ENCODE measurements at regions not wholly inside any gene's neighbourhood (a gene's known extent, or its start where the extent isn't known, plus 50 kb on each side); places are given as distances from the start of the nearest gene placed in this dataset.
"Not testable (repeated sequence)": the region's sequence is repeated elsewhere in the genome, so short reads cannot be mapped to it uniquely, and the experiment has no call there.

DNA sequence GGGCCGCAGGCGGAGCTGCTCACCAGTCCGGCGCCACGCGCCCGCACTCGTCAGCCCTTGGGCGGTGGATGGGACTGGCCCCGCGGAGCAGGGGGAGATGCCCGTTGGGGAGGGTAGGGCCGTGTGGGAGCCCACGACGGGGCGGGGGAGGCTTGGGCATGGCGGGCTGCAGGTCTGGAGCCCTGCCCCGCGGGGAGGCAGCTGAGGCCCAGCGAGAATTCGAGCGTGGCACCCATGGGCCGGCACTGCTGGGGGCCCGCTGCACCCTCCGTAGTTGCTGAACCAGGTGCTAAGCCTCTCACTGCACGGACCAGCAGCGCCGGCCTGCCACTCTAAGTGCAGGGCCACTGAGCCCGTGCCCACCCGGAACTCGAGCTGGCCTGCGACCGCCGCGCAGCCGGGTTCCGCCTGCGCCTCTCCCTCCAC is 182.4 kb upstream of the ERBB4 start:
- Histone ChIP-seq H3K27ac (ENCODE audit: low read depth in 2 of 2, low read length in 2 of 2) (no peak overlapping the region), H3K36me3 (ENCODE audit: control insufficient read depth in 2 of 2, insufficient read depth in 2 of 2, low read length in 2 of 2) (no peaks in the 10 kb centered on the region), H3K4me3 (ENCODE audit: low read length in 2 of 2) (no peak overlapping the region), H3K27me3 (ENCODE audit: control insufficient read depth in 2 of 2, insufficient read depth in 2 of 2, low read length in 2 of 2) (no peaks in the 10 kb centered on the region), H3K4me1 (ENCODE audit: control insufficient read depth in 2 of 2, insufficient read depth in 2 of 2, low read length in 2 of 2) (no peaks in the 10 kb centered on the region), H3K9ac (ENCODE audit: low read depth in 1 of 2, low read length in 2 of 2) (no peak overlapping the region), H3K9me3 (ENCODE audit: control insufficient read depth in 2 of 2, low read length in 2 of 2) (no peaks in the 10 kb centered on the region)

- H3K9me3 ChIP-seq (ENCODE audit: control insufficient read depth in 2 of 2, low read length in 2 of 2); H3K4me3 ChIP-seq (ENCODE audit: low read length in 2 of 2): not testable (repeated sequence)
Observed at GRCh38 chr2:212715411-212715810, 176.8 kb upstream of the ERBB4 start.

DNA sequence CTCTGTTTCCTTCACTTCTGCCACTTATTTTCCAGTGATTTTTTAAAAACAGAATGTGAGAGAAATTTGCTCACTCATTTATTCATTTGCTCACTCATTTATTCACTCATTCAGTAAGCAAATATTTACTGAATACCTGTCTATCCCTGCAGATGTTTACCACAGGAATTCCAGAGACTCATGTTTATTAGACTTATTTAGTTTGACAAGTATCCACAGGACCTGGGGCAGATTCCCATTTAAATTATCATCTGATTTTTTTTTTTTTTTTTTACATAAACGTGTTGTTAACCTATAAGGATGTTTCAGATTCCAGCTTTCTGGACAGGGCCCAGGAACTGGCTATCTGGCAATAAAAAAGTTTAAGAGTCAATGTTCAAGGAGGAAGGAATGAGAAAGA is 175.1 kb upstream of the ERBB4 start:
- Histone ChIP-seq H3K4me3 (ENCODE audit: low read length in 2 of 2) (no peak overlapping the region), H3K27ac (ENCODE audit: low read depth in 2 of 2, low read length in 2 of 2) (no peak overlapping the region), H3K4me1 (ENCODE audit: control insufficient read depth in 2 of 2, insufficient read depth in 2 of 2, low read length in 2 of 2) (no peaks in the 10 kb centered on the region), H3K36me3 (ENCODE audit: control insufficient read depth in 2 of 2, insufficient read depth in 2 of 2, low read length in 2 of 2) (no peaks in the 10 kb centered on the region), H3K27me3 (ENCODE audit: control insufficient read depth in 2 of 2, insufficient read depth in 2 of 2, low read length in 2 of 2) (no peaks in the 10 kb centered on the region), H3K9ac (ENCODE audit: low read depth in 1 of 2, low read length in 2 of 2) (no peak overlapping the region), H3K9me3 (ENCODE audit: control insufficient read depth in 2 of 2, low read length in 2 of 2) (no peaks in the 10 kb centered on the region)

More at GRCh38 chr2:212715411-212715810, 176.8 kb upstream of the ERBB4 start:
- not testable (repeated sequence) for H3K36me3 ChIP-seq (ENCODE audit: control insufficient read depth in 2 of 2, insufficient read depth in 2 of 2, low read length in 2 of 2); H3K4me1 ChIP-seq (ENCODE audit: control insufficient read depth in 2 of 2, insufficient read depth in 2 of 2, low read length in 2 of 2); H3K27ac ChIP-seq (ENCODE audit: low read depth in 2 of 2, low read length in 2 of 2); H3K27me3 ChIP-seq (ENCODE audit: control insufficient read depth in 2 of 2, insufficient read depth in 2 of 2, low read length in 2 of 2); H3K9ac ChIP-seq (ENCODE audit: low read depth in 1 of 2, low read length in 2 of 2)

DNA sequence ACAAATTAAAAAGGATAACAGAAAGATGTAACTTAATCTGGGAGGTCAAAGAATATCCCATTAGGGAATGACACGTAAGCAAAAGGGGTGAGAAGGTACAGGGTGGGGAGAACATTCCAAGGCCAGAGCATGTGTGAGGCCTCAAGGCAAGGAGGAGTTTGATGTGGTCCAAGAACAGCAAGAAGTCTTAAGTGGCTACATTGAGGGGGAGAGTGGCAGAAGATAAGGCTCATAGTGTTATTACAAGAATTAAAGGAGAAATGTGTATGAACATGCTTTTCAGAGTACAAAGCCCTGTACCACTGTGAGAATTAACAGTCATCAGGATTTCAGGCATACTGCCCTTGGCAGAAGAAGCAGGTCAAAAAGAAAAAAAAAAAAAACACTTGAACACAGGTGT is 174.4 kb upstream of the ERBB4 start:
- Histone ChIP-seq H3K4me1 (ENCODE audit: control insufficient read depth in 2 of 2, insufficient read depth in 2 of 2, low read length in 2 of 2) (no peaks in the 10 kb centered on the region), H3K27ac (ENCODE audit: low read depth in 2 of 2, low read length in 2 of 2) (no peak overlapping the region), H3K36me3 (ENCODE audit: control insufficient read depth in 2 of 2, insufficient read depth in 2 of 2, low read length in 2 of 2) (no peaks in the 10 kb centered on the region), H3K9ac (ENCODE audit: low read depth in 1 of 2, low read length in 2 of 2) (no peak overlapping the region), H3K4me3 (ENCODE audit: low read length in 2 of 2) (no peak overlapping the region), H3K9me3 (ENCODE audit: control insufficient read depth in 2 of 2, low read length in 2 of 2) (no peaks in the 10 kb centered on the region), H3K27me3 (ENCODE audit: control insufficient read depth in 2 of 2, insufficient read depth in 2 of 2, low read length in 2 of 2) (no peaks in the 10 kb centered on the region)

DNA sequence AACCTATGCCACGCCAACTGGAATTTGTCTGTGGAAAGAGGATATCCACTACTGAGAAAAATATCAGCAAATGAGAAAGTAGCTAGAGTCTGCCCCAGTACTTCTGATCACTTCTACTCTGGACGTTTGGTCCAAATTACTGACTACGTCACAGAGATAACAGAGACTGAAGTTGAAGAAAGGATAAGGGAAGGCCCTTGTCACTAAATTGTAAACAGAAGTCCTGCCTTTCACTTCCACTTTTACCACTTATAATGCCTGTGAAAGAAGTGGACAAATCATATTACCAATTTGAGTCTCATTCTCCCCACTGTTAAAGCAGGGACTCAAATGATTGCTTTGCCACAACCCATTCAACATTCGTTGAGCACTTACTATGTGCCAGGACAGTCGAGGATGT is 173.9 kb upstream of the ERBB4 start:
- H3K4me3 ChIP-seq (ENCODE audit: low read length in 2 of 2): no peak overlapping the region
- no peak overlapping the region for H3K27ac ChIP-seq (ENCODE audit: low read depth in 2 of 2, low read length in 2 of 2)
- H3K36me3 ChIP-seq (ENCODE audit: control insufficient read depth in 2 of 2, insufficient read depth in 2 of 2, low read length in 2 of 2): no peaks in the 10 kb centered on the region
- no peaks in the 10 kb centered on the region for H3K27me3 ChIP-seq (ENCODE audit: control insufficient read depth in 2 of 2, insufficient read depth in 2 of 2, low read length in 2 of 2)
- no peak overlapping the region for H3K9ac ChIP-seq (ENCODE audit: low read depth in 1 of 2, low read length in 2 of 2)
- no peaks in the 10 kb centered on the region for H3K9me3 ChIP-seq (ENCODE audit: control insufficient read depth in 2 of 2, low read length in 2 of 2)
- no peaks in the 10 kb centered on the region for H3K4me1 ChIP-seq (ENCODE audit: control insufficient read depth in 2 of 2, insufficient read depth in 2 of 2, low read length in 2 of 2)

DNA sequence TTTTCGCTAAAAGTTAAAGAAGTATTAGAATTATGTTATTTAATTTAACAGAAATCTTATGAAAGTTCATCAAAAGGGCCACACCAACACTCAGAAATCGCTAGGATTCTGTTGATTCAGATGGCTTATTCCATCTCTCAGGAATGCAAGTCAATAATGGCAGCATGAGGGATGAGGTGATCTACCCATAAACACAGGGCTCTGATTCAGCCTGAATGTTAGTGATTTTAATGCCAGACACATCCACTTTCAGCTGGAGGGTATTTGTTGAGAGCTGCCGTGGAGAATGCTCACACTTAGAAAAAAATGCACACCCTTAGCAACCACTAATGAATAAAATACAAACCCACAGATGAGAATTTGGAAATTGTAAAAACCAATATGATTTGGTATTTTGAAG is 173.3 kb upstream of the ERBB4 start:
- no peaks in the 10 kb centered on the region for H3K4me1 ChIP-seq (ENCODE audit: control insufficient read depth in 2 of 2, insufficient read depth in 2 of 2, low read length in 2 of 2)
- H3K27me3 ChIP-seq (ENCODE audit: control insufficient read depth in 2 of 2, insufficient read depth in 2 of 2, low read length in 2 of 2): no peaks in the 10 kb centered on the region
- H3K36me3 ChIP-seq (ENCODE audit: control insufficient read depth in 2 of 2, insufficient read depth in 2 of 2, low read length in 2 of 2): no peaks in the 10 kb centered on the region
- no peak overlapping the region for H3K9ac ChIP-seq (ENCODE audit: low read depth in 1 of 2, low read length in 2 of 2)
- H3K9me3 ChIP-seq (ENCODE audit: control insufficient read depth in 2 of 2, low read length in 2 of 2): no peaks in the 10 kb centered on the region
- H3K4me3 ChIP-seq (ENCODE audit: low read length in 2 of 2): no peak overlapping the region
- H3K27ac ChIP-seq (ENCODE audit: low read depth in 2 of 2, low read length in 2 of 2): no peak overlapping the region

DNA sequence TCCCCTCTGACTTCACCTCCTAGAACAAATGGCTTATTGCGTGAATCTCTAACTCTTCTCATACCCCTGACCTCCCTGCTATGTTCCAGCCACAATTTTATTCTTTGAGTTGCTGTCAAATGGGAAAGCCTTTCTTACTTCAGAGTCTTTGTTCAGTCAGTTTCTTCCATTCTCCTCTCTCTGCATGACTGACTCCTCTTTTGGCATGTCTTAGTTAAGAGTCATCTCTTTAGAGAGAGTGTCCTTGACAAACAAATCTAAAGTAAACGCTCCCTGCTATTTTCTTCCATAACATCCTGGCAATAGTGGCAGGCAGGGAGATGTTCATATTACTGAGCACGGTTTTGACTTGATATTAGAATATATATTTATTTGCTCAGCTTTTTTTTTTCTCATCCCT is 170.7 kb upstream of the ERBB4 start:
- Histone ChIP-seq H3K9me3 (ENCODE audit: control insufficient read depth in 2 of 2, low read length in 2 of 2) (no peaks in the 10 kb centered on the region), H3K4me1 (ENCODE audit: control insufficient read depth in 2 of 2, insufficient read depth in 2 of 2, low read length in 2 of 2) (no peaks in the 10 kb centered on the region), H3K9ac (ENCODE audit: low read depth in 1 of 2, low read length in 2 of 2) (no peak overlapping the region), H3K27me3 (ENCODE audit: control insufficient read depth in 2 of 2, insufficient read depth in 2 of 2, low read length in 2 of 2) (no peaks in the 10 kb centered on the region), H3K36me3 (ENCODE audit: control insufficient read depth in 2 of 2, insufficient read depth in 2 of 2, low read length in 2 of 2) (no peaks in the 10 kb centered on the region), H3K4me3 (ENCODE audit: low read length in 2 of 2) (no peak overlapping the region), H3K27ac (ENCODE audit: low read depth in 2 of 2, low read length in 2 of 2) (no peak overlapping the region)

- H3K36me3 ChIP-seq (ENCODE audit: control insufficient read depth in 2 of 2, insufficient read depth in 2 of 2, low read length in 2 of 2): no peaks in the 10 kb centered on the region
- H3K4me3 ChIP-seq (ENCODE audit: low read length in 2 of 2): no peak overlapping the region
- H3K27me3 ChIP-seq (ENCODE audit: control insufficient read depth in 2 of 2, insufficient read depth in 2 of 2, low read length in 2 of 2): no peaks in the 10 kb centered on the region
- H3K27ac ChIP-seq (ENCODE audit: low read depth in 2 of 2, low read length in 2 of 2): no peak overlapping the region
- H3K9ac ChIP-seq (ENCODE audit: low read depth in 1 of 2, low read length in 2 of 2): no peak overlapping the region
- H3K4me1 ChIP-seq (ENCODE audit: control insufficient read depth in 2 of 2, insufficient read depth in 2 of 2, low read length in 2 of 2): no peaks in the 10 kb centered on the region
- no peaks in the 10 kb centered on the region for H3K9me3 ChIP-seq (ENCODE audit: control insufficient read depth in 2 of 2, low read length in 2 of 2)
Observed at GRCh38 chr2:212708355-212708754, 169.8 kb upstream of the ERBB4 start.

DNA sequence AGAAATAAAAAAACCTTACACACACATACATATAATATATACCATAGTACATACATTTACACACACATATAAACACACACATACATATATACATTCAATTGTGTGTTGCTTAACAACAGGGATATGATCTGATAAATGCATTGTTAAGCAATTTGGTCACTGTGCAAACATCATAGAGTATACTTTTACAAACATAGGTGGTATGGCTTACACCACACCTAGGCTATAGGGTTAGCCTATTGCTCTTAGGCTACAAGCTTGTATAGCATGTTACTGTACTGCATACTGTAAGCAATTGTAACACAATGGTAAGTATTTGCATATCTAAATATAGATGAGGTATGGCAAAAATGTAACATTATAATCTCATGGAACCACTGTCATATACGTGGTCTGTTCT is 156.8 kb upstream of the ERBB4 start:
- H3K36me3 ChIP-seq (ENCODE audit: control insufficient read depth in 2 of 2, insufficient read depth in 2 of 2, low read length in 2 of 2): no peaks in the 10 kb centered on the region
- no peak overlapping the region for H3K27ac ChIP-seq (ENCODE audit: low read depth in 2 of 2, low read length in 2 of 2)

GRCh38 chr2:212694398-212694797 is 155.8 kb upstream of the ERBB4 start:
- H3K9ac ChIP-seq (ENCODE audit: low read depth in 1 of 2, low read length in 2 of 2): no peak overlapping the region
- no peaks in the 10 kb centered on the region for H3K9me3 ChIP-seq (ENCODE audit: control insufficient read depth in 2 of 2, low read length in 2 of 2)
- no peaks in the 10 kb centered on the region for H3K4me1 ChIP-seq (ENCODE audit: control insufficient read depth in 2 of 2, insufficient read depth in 2 of 2, low read length in 2 of 2)
- H3K27ac ChIP-seq (ENCODE audit: low read depth in 2 of 2, low read length in 2 of 2): no peak overlapping the region
- no peaks in the 10 kb centered on the region for H3K36me3 ChIP-seq (ENCODE audit: control insufficient read depth in 2 of 2, insufficient read depth in 2 of 2, low read length in 2 of 2)
- no peaks in the 10 kb centered on the region for H3K27me3 ChIP-seq (ENCODE audit: control insufficient read depth in 2 of 2, insufficient read depth in 2 of 2, low read length in 2 of 2)
- no peak overlapping the region for H3K4me3 ChIP-seq (ENCODE audit: low read length in 2 of 2)

More for the DNA sequence above, 156.8 kb upstream of the ERBB4 start:
- no peaks in the 10 kb centered on the region for H3K27me3 ChIP-seq (ENCODE audit: control insufficient read depth in 2 of 2, insufficient read depth in 2 of 2, low read length in 2 of 2)
- H3K4me1 ChIP-seq (ENCODE audit: control insufficient read depth in 2 of 2, insufficient read depth in 2 of 2, low read length in 2 of 2): no peaks in the 10 kb centered on the region
- H3K9ac ChIP-seq (ENCODE audit: low read depth in 1 of 2, low read length in 2 of 2): no peak overlapping the region
- H3K4me3 ChIP-seq (ENCODE audit: low read length in 2 of 2): no peak overlapping the region
- H3K9me3 ChIP-seq (ENCODE audit: control insufficient read depth in 2 of 2, low read length in 2 of 2): no peaks in the 10 kb centered on the region

DNA sequence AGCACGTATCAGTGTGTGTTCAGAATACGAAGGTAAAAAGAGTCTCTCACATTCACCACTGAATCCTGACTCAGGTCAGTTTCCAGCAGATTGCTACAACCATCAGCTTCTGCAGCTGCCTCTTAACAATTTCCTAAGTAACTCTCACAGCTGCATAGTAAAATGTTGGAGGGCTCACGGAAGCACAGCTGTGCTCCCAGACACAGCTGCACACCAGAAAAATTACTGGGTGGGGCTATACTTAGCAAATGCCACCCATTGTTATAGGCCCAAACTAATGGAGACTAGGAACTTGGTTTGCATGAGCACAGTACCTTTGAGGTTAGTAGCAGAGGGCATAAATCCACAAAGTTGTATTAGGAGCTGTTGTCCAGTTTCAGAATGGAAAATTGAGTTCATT is 153.9 kb upstream of the ERBB4 start:
- Histone ChIP-seq H3K9me3 (ENCODE audit: control insufficient read depth in 2 of 2, low read length in 2 of 2) (no peaks in the 10 kb centered on the region), H3K27ac (ENCODE audit: low read depth in 2 of 2, low read length in 2 of 2) (no peak overlapping the region), H3K27me3 (ENCODE audit: control insufficient read depth in 2 of 2, insufficient read depth in 2 of 2, low read length in 2 of 2) (no peaks in the 10 kb centered on the region), H3K9ac (ENCODE audit: low read depth in 1 of 2, low read length in 2 of 2) (no peak overlapping the region), H3K36me3 (ENCODE audit: control insufficient read depth in 2 of 2, insufficient read depth in 2 of 2, low read length in 2 of 2) (no peaks in the 10 kb centered on the region), H3K4me1 (ENCODE audit: control insufficient read depth in 2 of 2, insufficient read depth in 2 of 2, low read length in 2 of 2) (no peaks in the 10 kb centered on the region), H3K4me3 (ENCODE audit: low read length in 2 of 2) (no peak overlapping the region)
